Karpas-422 (cell line): ENCODE measurements at regions not wholly inside any gene's neighbourhood (a gene's known extent, or its start where the extent isn't known, plus 50 kb on each side); places are given as distances from the start of the nearest gene placed in this dataset.

Source experiments
- DNase-seq: peaks from one replicate; pipeline ENCODE4 v3.0.0-alpha.2; 2015
- H2AFZ ChIP-seq: fragments of 200-600 bp; sonication (generic); 2 replicates; pipeline ENCODE4 v1.6.1; 2014; ENCODE audit warnings: antibody characterized with exemption, low read length, mixed read lengths
- H3K27ac ChIP-seq: fragments of 200-600 bp; sonication (generic); 2 replicates; pipeline ENCODE4 v1.5.1; 2014; ENCODE audit warnings: mild to moderate bottlenecking, low read length, moderate library complexity
- H3K27me3 ChIP-seq: fragments of 200-600 bp; sonication (generic); 2 replicates; pipeline ENCODE4 v1.6.1; 2014; ENCODE audit warnings: low read length, mixed read lengths
- H3K36me3 ChIP-seq: fragments of 200-600 bp; sonication (generic); 2 replicates; pipeline ENCODE4 v1.6.1; 2014; ENCODE audit warnings: low read length, mixed read lengths; ENCODE audit not compliant: insufficient read depth
- H3K4me1 ChIP-seq: fragments of 200-600 bp; sonication (generic); 2 replicates; pipeline ENCODE4 v1.6.1; 2014; ENCODE audit warnings: mild to moderate bottlenecking, low read length, mixed read lengths
- H3K4me2 ChIP-seq: fragments of 200-600 bp; sonication (generic); 2 replicates; pipeline ENCODE4 v1.6.1; 2014; ENCODE audit warnings: low read length, low read depth, mild to moderate bottlenecking; ENCODE audit not compliant: poor library complexity, severe bottlenecking
- H3K4me3 ChIP-seq: fragments of 200-600 bp; sonication (generic); 2 replicates; pipeline ENCODE4 v1.5.1; 2014; ENCODE audit warnings: mild to moderate bottlenecking, antibody characterized with exemption, low read length, mixed read lengths
- H3K79me2 ChIP-seq: fragments of 200-600 bp; sonication (generic); 2 replicates; pipeline ENCODE4 v1.6.1; 2014; ENCODE audit warnings: mild to moderate bottlenecking, low read length, mixed read lengths
- H3K9ac ChIP-seq: fragments of 200-600 bp; sonication (generic); 2 replicates; pipeline ENCODE4 v1.6.0; 2014; ENCODE audit warnings: low read length
- H3K9me2 ChIP-seq: fragments of 200-600 bp; sonication (generic), shearing (Covaris generic); replicated peaks from 2 replicates; pipeline ENCODE4 v1.6.0; 2014; ENCODE audit warnings: mild to moderate bottlenecking, low read length, moderate library complexity; ENCODE audit not compliant: insufficient read depth
- H3K9me3 ChIP-seq: fragments of 300-700, 200-600 bp; sonication (generic); 2 replicates; pipeline ENCODE4 v1.6.1; 2014; ENCODE audit warnings: low read length, mixed read lengths
- H4K20me1 ChIP-seq: fragments of 200-600 bp; sonication (generic); 2 replicates; pipeline ENCODE4 v1.6.1; 2014; ENCODE audit warnings: mild to moderate bottlenecking, antibody characterized with exemption, low read length, low read depth; ENCODE audit not compliant: insufficient read depth

- Histone ChIP-seq H3K4me3 (no peak overlapping the region), H3K27me3 (no peaks in the 10 kb centered on the region), H2AFZ (no peak overlapping the region), H3K79me2 (no peaks in the 10 kb centered on the region), H3K9ac (no peak overlapping the region), H4K20me1 (no peaks in the 10 kb centered on the region), H3K9me2 (no peaks in the 10 kb centered on the region), H3K9me3 (no peaks in the 10 kb centered on the region), H3K4me1 (no peaks in the 10 kb centered on the region), H3K4me2 (no peak overlapping the region), H3K27ac (no peak overlapping the region), H3K36me3 (no peaks in the 10 kb centered on the region)
- no peak for DNase-seq
Measured at GRCh38 chr10:43983405-43983804, 334.7 kb upstream of the ZNF32 start.

GRCh38 chr10:43982250-43982649 is 333.6 kb upstream of the ZNF32 start:
- no peak for DNase-seq
- Histone ChIP-seq H3K9me3 (no peaks in the 10 kb centered on the region), H3K4me1 (no peaks in the 10 kb centered on the region), H3K9ac (no peak overlapping the region), H3K9me2 (no peaks in the 10 kb centered on the region), H3K36me3 (no peaks in the 10 kb centered on the region), H3K27me3 (no peaks in the 10 kb centered on the region), H2AFZ (no peak overlapping the region), H3K27ac (no peak overlapping the region), H3K4me2 (no peak overlapping the region), H3K79me2 (no peaks in the 10 kb centered on the region), H3K4me3 (no peak overlapping the region), H4K20me1 (no peaks in the 10 kb centered on the region)

GRCh38 chr10:43981696-43982095 is 333.0 kb upstream of the ZNF32 start:
- Histone ChIP-seq H3K4me1 (no peaks in the 10 kb centered on the region), H2AFZ (no peak overlapping the region), H3K27me3 (no peaks in the 10 kb centered on the region), H3K9me3 (no peaks in the 10 kb centered on the region), H4K20me1 (no peaks in the 10 kb centered on the region), H3K36me3 (no peaks in the 10 kb centered on the region), H3K4me3 (no peak overlapping the region), H3K27ac (no peak overlapping the region), H3K79me2 (no peaks in the 10 kb centered on the region), H3K4me2 (no peak overlapping the region), H3K9me2 (no peaks in the 10 kb centered on the region), H3K9ac (no peak overlapping the region)
- DNase-seq, result no peak

- Histone ChIP-seq H4K20me1 (no peaks in the 10 kb centered on the region), H3K9me2 (no peaks in the 10 kb centered on the region), H3K27ac (no peak overlapping the region), H3K4me1 (no peaks in the 10 kb centered on the region), H3K4me3 (no peak overlapping the region), H3K9me3 (no peaks in the 10 kb centered on the region), H2AFZ (no peak overlapping the region), H3K36me3 (no peaks in the 10 kb centered on the region), H3K9ac (no peak overlapping the region), H3K4me2 (no peak overlapping the region), H3K27me3 (no peaks in the 10 kb centered on the region), H3K79me2 (no peaks in the 10 kb centered on the region)
- no peak for DNase-seq
Measured at GRCh38 chr10:43981232-43981631, 332.6 kb upstream of the ZNF32 start.

GRCh38 chr10:43980715-43981114 is 332.0 kb upstream of the ZNF32 start:
- H3K27me3 ChIP-seq, result no peaks in the 10 kb centered on the region
- no peaks in the 10 kb centered on the region for H3K4me1 ChIP-seq
- no peak overlapping the region for H3K9ac ChIP-seq
- no peak overlapping the region for H3K4me2 ChIP-seq
- no peak overlapping the region for H3K4me3 ChIP-seq
- H4K20me1 ChIP-seq, result no peaks in the 10 kb centered on the region
- H2AFZ ChIP-seq, result no peak overlapping the region
- no peak for DNase-seq
- H3K9me3 ChIP-seq, result no peaks in the 10 kb centered on the region
- H3K9me2 ChIP-seq, result no peaks in the 10 kb centered on the region
- H3K79me2 ChIP-seq, result no peaks in the 10 kb centered on the region
- no peaks in the 10 kb centered on the region for H3K36me3 ChIP-seq
- no peak overlapping the region for H3K27ac ChIP-seq

- Histone ChIP-seq H4K20me1 (no peaks in the 10 kb centered on the region), H3K9me3 (no peaks in the 10 kb centered on the region), H3K4me3 (no peak overlapping the region), H3K4me1 (no peaks in the 10 kb centered on the region), H3K36me3 (no peaks in the 10 kb centered on the region), H2AFZ (no peak overlapping the region), H3K9me2 (no peaks in the 10 kb centered on the region), H3K9ac (no peak overlapping the region), H3K27ac (no peak overlapping the region), H3K79me2 (no peaks in the 10 kb centered on the region), H3K27me3 (no peaks in the 10 kb centered on the region), H3K4me2 (no peak overlapping the region)
- DNase-seq, result no peak
Measured at GRCh38 chr10:43980313-43980712, 331.6 kb upstream of the ZNF32 start.

GRCh38 chr10:43979551-43979950 is 330.9 kb upstream of the ZNF32 start:
- Histone ChIP-seq H3K9ac (no peak overlapping the region), H4K20me1 (no peaks in the 10 kb centered on the region), H3K9me3 (no peaks in the 10 kb centered on the region), H3K4me2 (no peak overlapping the region), H3K79me2 (no peaks in the 10 kb centered on the region), H3K27ac (no peak overlapping the region), H3K27me3 (no peaks in the 10 kb centered on the region), H3K9me2 (no peaks in the 10 kb centered on the region), H3K4me3 (no peak overlapping the region), H2AFZ (no peak overlapping the region), H3K4me1 (no peaks in the 10 kb centered on the region), H3K36me3 (no peaks in the 10 kb centered on the region)
- no peak for DNase-seq

- no peak for DNase-seq
Measured at GRCh38 chr10:43978936-43979335, 330.3 kb upstream of the ZNF32 start.

GRCh38 chr10:43978091-43978490 is 329.4 kb upstream of the ZNF32 start:
- Histone ChIP-seq H3K27ac (no peak overlapping the region), H3K4me3 (no peak overlapping the region), H2AFZ (no peak overlapping the region), H3K9me3 (no peaks in the 10 kb centered on the region), H3K36me3 (no peaks in the 10 kb centered on the region), H3K9me2 (no peaks in the 10 kb centered on the region), H3K27me3 (no peaks in the 10 kb centered on the region), H3K4me2 (no peak overlapping the region), H3K9ac (no peak overlapping the region), H3K4me1 (no peaks in the 10 kb centered on the region), H3K79me2 (no peaks in the 10 kb centered on the region), H4K20me1 (no peaks in the 10 kb centered on the region)
- DNase-seq, result no peak

More at GRCh38 chr10:43978936-43979335, 330.3 kb upstream of the ZNF32 start:
- H3K27me3 ChIP-seq, result no peaks in the 10 kb centered on the region
- H4K20me1 ChIP-seq, result no peaks in the 10 kb centered on the region
- no peaks in the 10 kb centered on the region for H3K4me1 ChIP-seq
- H3K36me3 ChIP-seq, result no peaks in the 10 kb centered on the region
- no peak overlapping the region for H3K9ac ChIP-seq
- H3K79me2 ChIP-seq, result no peaks in the 10 kb centered on the region
- no peaks in the 10 kb centered on the region for H3K9me3 ChIP-seq
- H3K4me2 ChIP-seq, result no peak overlapping the region
- no peaks in the 10 kb centered on the region for H3K9me2 ChIP-seq
- no peak overlapping the region for H3K27ac ChIP-seq
- H2AFZ ChIP-seq, result no peak overlapping the region
- no peak overlapping the region for H3K4me3 ChIP-seq
